Astrocyte (in vitro differentiated cells and primary cell): ENCODE measurements at regions not wholly inside any gene's neighbourhood (a gene's known extent, or its start where the extent isn't known, plus 50 kb on each side); places are given as distances from the start of the nearest gene placed in this dataset.

Experiments used
- EZH2 ChIP-seq: IDR thresholded peaks from 2 replicates; pipeline ENCODE4 v1.6.1; 2012; ENCODE audit warnings: mild to moderate bottlenecking, low read length, inconsistent platforms; ENCODE audit not compliant: insufficient read depth
- TF ChIP-seq, protein P1 (sequence below): IDR thresholded peaks from 2 replicates; pipeline ENCODE4 v1.5.1; 2011; ENCODE audit warnings: low read depth, mild to moderate bottlenecking, inconsistent platforms, low read length, moderate library complexity; ENCODE audit not compliant: insufficient read depth

DNA sequence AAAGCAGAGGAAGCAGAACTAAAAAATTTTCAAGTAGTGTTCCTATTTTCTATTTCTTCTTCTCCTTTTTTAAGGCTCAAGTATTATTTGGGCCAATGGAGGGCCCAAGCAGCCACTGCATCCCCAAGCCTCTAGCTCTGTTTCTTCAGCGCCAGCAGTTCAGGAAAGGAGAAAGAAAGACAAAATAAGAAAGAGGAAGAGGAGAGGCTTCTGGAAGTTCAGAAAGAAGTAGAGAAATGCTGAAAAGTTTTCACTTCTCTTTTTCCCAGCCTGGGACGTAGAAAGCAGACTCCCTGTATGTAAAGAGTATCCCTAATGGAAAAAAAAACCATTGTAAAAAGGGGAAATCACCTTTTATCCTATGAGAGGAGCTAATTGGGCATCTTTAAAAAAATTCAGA is 165.5 kb upstream of the KLF12 start:
- TF ChIP-seq, protein P1, sequence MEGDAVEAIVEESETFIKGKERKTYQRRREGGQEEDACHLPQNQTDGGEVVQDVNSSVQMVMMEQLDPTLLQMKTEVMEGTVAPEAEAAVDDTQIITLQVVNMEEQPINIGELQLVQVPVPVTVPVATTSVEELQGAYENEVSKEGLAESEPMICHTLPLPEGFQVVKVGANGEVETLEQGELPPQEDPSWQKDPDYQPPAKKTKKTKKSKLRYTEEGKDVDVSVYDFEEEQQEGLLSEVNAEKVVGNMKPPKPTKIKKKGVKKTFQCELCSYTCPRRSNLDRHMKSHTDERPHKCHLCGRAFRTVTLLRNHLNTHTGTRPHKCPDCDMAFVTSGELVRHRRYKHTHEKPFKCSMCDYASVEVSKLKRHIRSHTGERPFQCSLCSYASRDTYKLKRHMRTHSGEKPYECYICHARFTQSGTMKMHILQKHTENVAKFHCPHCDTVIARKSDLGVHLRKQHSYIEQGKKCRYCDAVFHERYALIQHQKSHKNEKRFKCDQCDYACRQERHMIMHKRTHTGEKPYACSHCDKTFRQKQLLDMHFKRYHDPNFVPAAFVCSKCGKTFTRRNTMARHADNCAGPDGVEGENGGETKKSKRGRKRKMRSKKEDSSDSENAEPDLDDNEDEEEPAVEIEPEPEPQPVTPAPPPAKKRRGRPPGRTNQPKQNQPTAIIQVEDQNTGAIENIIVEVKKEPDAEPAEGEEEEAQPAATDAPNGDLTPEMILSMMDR, result no peak
- TF ChIP-seq EZH2, result no peak
